ENCODE measurements at regions not wholly inside any gene's neighbourhood (a gene's known extent, or its start where the extent isn't known, plus 50 kb on each side); places are given as distances from the start of the nearest gene placed in this dataset.
"Not testable (repeated sequence)": the region's sequence is repeated elsewhere in the genome, so short reads cannot be mapped to it uniquely, and the experiment has no call there.

GRCh38 chr2:36172824-36173223 lies 182.8 kb upstream of the CRIM1 start:
- Histone ChIP-seq H3K4me1 (ENCODE audit: control insufficient read depth in 5 of 5, insufficient read depth in 5 of 5, low read length in 5 of 5) (no peaks in the 10 kb centered on the region), H3K4me3 (ENCODE audit: low read depth in 1 of 5, low read length in 5 of 5) (no peak overlapping the region), H3K9ac (ENCODE audit: low read length in 5 of 5) (no peak overlapping the region), H3K27ac (ENCODE audit: low read depth, low read length) (no peak overlapping the region), H3K36me3 (ENCODE audit: control insufficient read depth in 5 of 5, insufficient read depth in 5 of 5, low read length in 5 of 5) (no peaks in the 10 kb centered on the region), H3K27me3 (ENCODE audit: control insufficient read depth in 5 of 5, insufficient read depth in 4 of 5, low read length in 5 of 5) (no peaks in the 10 kb centered on the region), H3K9me3 (ENCODE audit: control insufficient read depth in 5 of 5, low read length in 5 of 5) (no peaks in the 10 kb centered on the region)

- H3K4me3 ChIP-seq (ENCODE audit: low read depth in 1 of 5, low read length in 5 of 5): no peak overlapping the region
- no peaks in the 10 kb centered on the region for H3K36me3 ChIP-seq (ENCODE audit: control insufficient read depth in 5 of 5, insufficient read depth in 5 of 5, low read length in 5 of 5)
- H3K27me3 ChIP-seq (ENCODE audit: control insufficient read depth in 5 of 5, insufficient read depth in 4 of 5, low read length in 5 of 5): no peaks in the 10 kb centered on the region
- no peak overlapping the region for H3K9ac ChIP-seq (ENCODE audit: low read length in 5 of 5)
- no peaks in the 10 kb centered on the region for H3K9me3 ChIP-seq (ENCODE audit: control insufficient read depth in 5 of 5, low read length in 5 of 5)
- no peak overlapping the region for H3K27ac ChIP-seq (ENCODE audit: low read depth, low read length)
- no peaks in the 10 kb centered on the region for H3K4me1 ChIP-seq (ENCODE audit: control insufficient read depth in 5 of 5, insufficient read depth in 5 of 5, low read length in 5 of 5)
These were observed 184.8 kb upstream of the CRIM1 start for GRCh38 chr2:36170805-36171204.

GRCh38 chr2:36169843-36170242 lies 185.7 kb upstream of the CRIM1 start:
- Histone ChIP-seq H3K4me3 (ENCODE audit: low read depth in 1 of 5, low read length in 5 of 5) (no peak overlapping the region), H3K27me3 (ENCODE audit: control insufficient read depth in 5 of 5, insufficient read depth in 4 of 5, low read length in 5 of 5) (no peaks in the 10 kb centered on the region), H3K27ac (ENCODE audit: low read depth, low read length) (no peak overlapping the region), H3K36me3 (ENCODE audit: control insufficient read depth in 5 of 5, insufficient read depth in 5 of 5, low read length in 5 of 5) (no peaks in the 10 kb centered on the region), H3K9ac (ENCODE audit: low read length in 5 of 5) (no peak overlapping the region), H3K4me1 (ENCODE audit: control insufficient read depth in 5 of 5, insufficient read depth in 5 of 5, low read length in 5 of 5) (no peaks in the 10 kb centered on the region), H3K9me3 (ENCODE audit: control insufficient read depth in 5 of 5, low read length in 5 of 5) (no peaks in the 10 kb centered on the region)

GRCh38 chr2:36168115-36168514 lies 187.5 kb upstream of the CRIM1 start:
- Histone ChIP-seq H3K36me3 (ENCODE audit: control insufficient read depth in 5 of 5, insufficient read depth in 5 of 5, low read length in 5 of 5) (no peaks in the 10 kb centered on the region), H3K27ac (ENCODE audit: low read depth, low read length) (no peak overlapping the region), H3K4me1 (ENCODE audit: control insufficient read depth in 5 of 5, insufficient read depth in 5 of 5, low read length in 5 of 5) (no peaks in the 10 kb centered on the region), H3K4me3 (ENCODE audit: low read depth in 1 of 5, low read length in 5 of 5) (no peak overlapping the region), H3K9me3 (ENCODE audit: control insufficient read depth in 5 of 5, low read length in 5 of 5) (no peaks in the 10 kb centered on the region), H3K9ac (ENCODE audit: low read length in 5 of 5) (no peak overlapping the region), H3K27me3 (ENCODE audit: control insufficient read depth in 5 of 5, insufficient read depth in 4 of 5, low read length in 5 of 5) (no peaks in the 10 kb centered on the region)

GRCh38 chr2:36165132-36165531 lies 190.4 kb upstream of the CRIM1 start:
- H3K27me3 ChIP-seq (ENCODE audit: control insufficient read depth in 5 of 5, insufficient read depth in 4 of 5, low read length in 5 of 5): no peaks in the 10 kb centered on the region

GRCh38 chr2:36163520-36164254 lies 191.9 kb upstream of the CRIM1 start:
- no peaks in the 10 kb centered on the region for H3K36me3 ChIP-seq (ENCODE audit: control insufficient read depth in 5 of 5, insufficient read depth in 5 of 5, low read length in 5 of 5)
- H3K27me3 ChIP-seq (ENCODE audit: control insufficient read depth in 5 of 5, insufficient read depth in 4 of 5, low read length in 5 of 5): no peaks in the 10 kb centered on the region
- no peak overlapping the region for H3K9ac ChIP-seq (ENCODE audit: low read length in 5 of 5)
- H3K4me3 ChIP-seq (ENCODE audit: low read depth in 1 of 5, low read length in 5 of 5): no peak overlapping the region
- H3K27ac ChIP-seq (ENCODE audit: low read depth, low read length): no peak overlapping the region
- H3K4me1 ChIP-seq (ENCODE audit: control insufficient read depth in 5 of 5, insufficient read depth in 5 of 5, low read length in 5 of 5): no peaks in the 10 kb centered on the region
- H3K9me3 ChIP-seq (ENCODE audit: control insufficient read depth in 5 of 5, low read length in 5 of 5): no peaks in the 10 kb centered on the region

More at GRCh38 chr2:36165132-36165531, 190.4 kb upstream of the CRIM1 start:
- Histone ChIP-seq H3K9me3 (ENCODE audit: control insufficient read depth in 5 of 5, low read length in 5 of 5) (no peaks in the 10 kb centered on the region), H3K4me1 (ENCODE audit: control insufficient read depth in 5 of 5, insufficient read depth in 5 of 5, low read length in 5 of 5) (no peaks in the 10 kb centered on the region), H3K4me3 (ENCODE audit: low read depth in 1 of 5, low read length in 5 of 5) (no peak overlapping the region), H3K27ac (ENCODE audit: low read depth, low read length) (no peak overlapping the region), H3K9ac (ENCODE audit: low read length in 5 of 5) (no peak overlapping the region), H3K36me3 (ENCODE audit: control insufficient read depth in 5 of 5, insufficient read depth in 5 of 5, low read length in 5 of 5) (no peaks in the 10 kb centered on the region)

GRCh38 chr2:36157093-36157492 lies 198.5 kb upstream of the CRIM1 start:
- not testable (repeated sequence) for H3K9me3 ChIP-seq (ENCODE audit: control insufficient read depth in 5 of 5, low read length in 5 of 5); H3K4me3 ChIP-seq (ENCODE audit: low read depth in 1 of 5, low read length in 5 of 5); H3K27me3 ChIP-seq (ENCODE audit: control insufficient read depth in 5 of 5, insufficient read depth in 4 of 5, low read length in 5 of 5); H3K4me1 ChIP-seq (ENCODE audit: control insufficient read depth in 5 of 5, insufficient read depth in 5 of 5, low read length in 5 of 5); H3K36me3 ChIP-seq (ENCODE audit: control insufficient read depth in 5 of 5, insufficient read depth in 5 of 5, low read length in 5 of 5); H3K9ac ChIP-seq (ENCODE audit: low read length in 5 of 5); H3K27ac ChIP-seq (ENCODE audit: low read depth, low read length)

- H3K4me3 ChIP-seq (ENCODE audit: low read depth in 1 of 5, low read length in 5 of 5): no peak overlapping the region
- H3K36me3 ChIP-seq (ENCODE audit: control insufficient read depth in 5 of 5, insufficient read depth in 5 of 5, low read length in 5 of 5): no peaks in the 10 kb centered on the region
- no peaks in the 10 kb centered on the region for H3K27me3 ChIP-seq (ENCODE audit: control insufficient read depth in 5 of 5, insufficient read depth in 4 of 5, low read length in 5 of 5)
- no peaks in the 10 kb centered on the region for H3K9me3 ChIP-seq (ENCODE audit: control insufficient read depth in 5 of 5, low read length in 5 of 5)
- no peak overlapping the region for H3K27ac ChIP-seq (ENCODE audit: low read depth, low read length)
- H3K4me1 ChIP-seq (ENCODE audit: control insufficient read depth in 5 of 5, insufficient read depth in 5 of 5, low read length in 5 of 5): peaks cover 0 to 4% (median 0%) of the 10 kb centered on the region in 5 donors
- H3K9ac ChIP-seq (ENCODE audit: low read length in 5 of 5): no peak overlapping the region
These were observed 207.7 kb upstream of the CRIM1 start for GRCh38 chr2:36147670-36148390.

GRCh38 chr2:36146765-36147164 lies 208.8 kb upstream of the CRIM1 start:
- Histone ChIP-seq H3K4me3 (ENCODE audit: low read depth in 1 of 5, low read length in 5 of 5) (no peak overlapping the region), H3K9me3 (ENCODE audit: control insufficient read depth in 5 of 5, low read length in 5 of 5) (no peaks in the 10 kb centered on the region), H3K27ac (ENCODE audit: low read depth, low read length) (no peak overlapping the region), H3K4me1 (ENCODE audit: control insufficient read depth in 5 of 5, insufficient read depth in 5 of 5, low read length in 5 of 5) (peaks cover 0 to 4% (median 0%) of the 10 kb centered on the region in 5 donors), H3K27me3 (ENCODE audit: control insufficient read depth in 5 of 5, insufficient read depth in 4 of 5, low read length in 5 of 5) (no peaks in the 10 kb centered on the region), H3K9ac (ENCODE audit: low read length in 5 of 5) (no peak overlapping the region), H3K36me3 (ENCODE audit: control insufficient read depth in 5 of 5, insufficient read depth in 5 of 5, low read length in 5 of 5) (no peaks in the 10 kb centered on the region)

GRCh38 chr2:36140391-36140790 lies 215.2 kb upstream of the CRIM1 start:
- Histone ChIP-seq H3K27ac (ENCODE audit: low read depth, low read length) (no peak overlapping the region), H3K9ac (ENCODE audit: low read length in 5 of 5) (no peak overlapping the region), H3K4me1 (ENCODE audit: control insufficient read depth in 5 of 5, insufficient read depth in 5 of 5, low read length in 5 of 5) (no peaks in the 10 kb centered on the region), H3K9me3 (ENCODE audit: control insufficient read depth in 5 of 5, low read length in 5 of 5) (no peaks in the 10 kb centered on the region), H3K36me3 (ENCODE audit: control insufficient read depth in 5 of 5, insufficient read depth in 5 of 5, low read length in 5 of 5) (no peaks in the 10 kb centered on the region), H3K27me3 (ENCODE audit: control insufficient read depth in 5 of 5, insufficient read depth in 4 of 5, low read length in 5 of 5) (no peaks in the 10 kb centered on the region), H3K4me3 (ENCODE audit: low read depth in 1 of 5, low read length in 5 of 5) (no peak overlapping the region)

All from subcutaneous abdominal adipose tissue (tissue), 5 donors.